H9 (cell line): ENCODE measurements at regions not wholly inside any gene's neighbourhood (a gene's known extent, or its start where the extent isn't known, plus 50 kb on each side); places are given as distances from the start of the nearest gene placed in this dataset.

Experiments
- DNase-seq: peaks from one replicate; pipeline ENCODE4 v3.0.0-alpha.2; 2017
- H2AFZ ChIP-seq: one replicate; pipeline ENCODE4 v1.6.1; 2013; ENCODE audit warnings: mild to moderate bottlenecking, low read length, control low read depth, moderate library complexity
- H2AK5ac ChIP-seq: 2 replicates; pipeline ENCODE4 v1.6.1; 2013; ENCODE audit warnings: low read length, control low read depth, mixed read lengths; ENCODE audit not compliant: insufficient read length
- H2BK120ac ChIP-seq: one replicate; pipeline ENCODE4 v1.6.1; 2013; ENCODE audit warnings: low read depth, mild to moderate bottlenecking, low read length, control low read depth, inconsistent platforms; ENCODE audit not compliant: poor library complexity, severe bottlenecking
- H2BK12ac ChIP-seq: 2 replicates; pipeline ENCODE4 v1.6.1; 2013; ENCODE audit warnings: low read length, control low read depth, mixed read lengths, low read depth; ENCODE audit not compliant: insufficient read length
- H2BK15ac ChIP-seq: 2 replicates; pipeline ENCODE4 v1.6.1; 2013; ENCODE audit warnings: low read depth, low read length, control low read depth
- H2BK20ac ChIP-seq: one replicate; pipeline ENCODE4 v1.6.1; 2013; ENCODE audit warnings: low read depth, mild to moderate bottlenecking, low read length, control low read depth, inconsistent platforms; ENCODE audit not compliant: poor library complexity, severe bottlenecking
- H2BK5ac ChIP-seq: 2 replicates; pipeline ENCODE4 v1.6.1; 2013; ENCODE audit warnings: low read length, control low read depth, mixed read lengths; ENCODE audit not compliant: insufficient read length
- H3K14ac ChIP-seq: 2 replicates; pipeline ENCODE4 v1.6.1; 2013; ENCODE audit warnings: low read length, control low read depth; ENCODE audit not compliant: insufficient read depth
- H3K18ac ChIP-seq: 2 replicates; pipeline ENCODE4 v1.6.1; 2013; ENCODE audit warnings: low read depth, mild to moderate bottlenecking, mixed read lengths, low read length, control low read depth; ENCODE audit not compliant: insufficient read length
- H3K23ac ChIP-seq: 2 replicates; pipeline ENCODE4 v1.6.1; 2013; ENCODE audit warnings: low read length, control low read depth, mixed read lengths, low read depth; ENCODE audit not compliant: insufficient read length
- H3K23me2 ChIP-seq: 2 replicates; pipeline ENCODE4 v1.6.1; 2013; ENCODE audit warnings: low read depth, mild to moderate bottlenecking, mixed read lengths, low read length, control low read depth; ENCODE audit not compliant: insufficient read length, poor library complexity, severe bottlenecking
- H3K27ac ChIP-seq: 2 replicates; pipeline ENCODE4 v1.5.1; 2013; ENCODE audit warnings: low read length, control low read depth, mixed read lengths, low read depth; ENCODE audit not compliant: insufficient read length
- H3K27me3 ChIP-seq: 2 replicates; pipeline ENCODE4 v1.6.1; 2013; ENCODE audit warnings: low read length, control low read depth, inconsistent platforms; ENCODE audit not compliant: insufficient read depth
- H3K4ac ChIP-seq: 2 replicates; pipeline ENCODE4 v1.6.1; 2013; ENCODE audit warnings: low read depth, mild to moderate bottlenecking, control low read depth, inconsistent platforms, low read length, moderate library complexity
- H3K4me1 ChIP-seq: 2 replicates; pipeline ENCODE4 v1.6.1; 2013; ENCODE audit warnings: low read length, control low read depth, inconsistent platforms; ENCODE audit not compliant: insufficient read depth
- H3K4me2 ChIP-seq: 2 replicates; pipeline ENCODE4 v1.6.1; 2013; ENCODE audit warnings: low read length, control low read depth, mixed read lengths; ENCODE audit not compliant: insufficient read length, insufficient read depth
- H3K56ac ChIP-seq: 2 replicates; pipeline ENCODE4 v1.6.1; 2013; ENCODE audit warnings: low read depth, mild to moderate bottlenecking, mixed read lengths, low read length, control low read depth; ENCODE audit not compliant: insufficient read length
- H3K79me1 ChIP-seq: 2 replicates; pipeline ENCODE4 v1.6.1; 2013; ENCODE audit warnings: low read depth, mild to moderate bottlenecking, moderate library complexity, low read length, control low read depth, inconsistent platforms; ENCODE audit not compliant: insufficient read depth, poor library complexity, severe bottlenecking
- H3K79me2 ChIP-seq: 2 replicates; pipeline ENCODE4 v1.6.1; 2013; ENCODE audit warnings: low read length, control low read depth, inconsistent platforms; ENCODE audit not compliant: insufficient read depth
- H3K9ac ChIP-seq: 2 replicates; pipeline ENCODE4 v1.6.1; 2013; ENCODE audit warnings: low read length, control low read depth, mixed read lengths; ENCODE audit not compliant: insufficient read length; ENCODE audit errors: extremely low read depth
- H3K9me3 ChIP-seq: one replicate; pipeline ENCODE4 v1.6.1; 2013; ENCODE audit warnings: low read depth, low read length, inconsistent platforms; ENCODE audit not compliant: control insufficient read depth
- H3T11ph ChIP-seq: one replicate; pipeline ENCODE4 v1.6.1; 2013; ENCODE audit warnings: mild to moderate bottlenecking, low read length, control low read depth, inconsistent platforms
- H4K20me1 ChIP-seq: one replicate; pipeline ENCODE4 v1.6.1; 2013; ENCODE audit not compliant: control insufficient read depth, insufficient read length, insufficient read depth
- H4K5ac ChIP-seq: 2 replicates; pipeline ENCODE4 v1.6.1; 2013; ENCODE audit warnings: low read depth, mild to moderate bottlenecking, mixed read lengths, low read length, control low read depth; ENCODE audit not compliant: insufficient read length
- H4K8ac ChIP-seq: replicated peaks from 2 replicates; pipeline ENCODE4 v1.6.1; 2013; ENCODE audit warnings: low read length, control low read depth, mixed read lengths, low read depth; ENCODE audit not compliant: insufficient read length
- H4K91ac ChIP-seq: 2 replicates; pipeline ENCODE4 v1.6.1; 2013; ENCODE audit warnings: low read depth, mild to moderate bottlenecking, moderate library complexity, mixed read lengths, low read length, control low read depth; ENCODE audit not compliant: insufficient read length
- H3K27ac Mint-ChIP-seq, 3 experiments: 2 replicates in 2 of 3; 3 replicates in 1 of 3; pipeline ENCODE4 v1.8.0; 2020 to 2021; ENCODE audit warnings: mixed read lengths in 3 of 3, mild to moderate bottlenecking in 1 of 3, moderate library complexity in 1 of 3
- H3K27me3 Mint-ChIP-seq: 2 replicates; pipeline ENCODE4 v1.8.0; 2021; ENCODE audit warnings: low read depth, mild to moderate bottlenecking, moderate library complexity, mixed read lengths
- H3K36me3 Mint-ChIP-seq, 3 experiments: 2 replicates in 2 of 3; 3 replicates in 1 of 3; pipeline ENCODE4 v1.8.0; 2020 to 2021; ENCODE audit warnings: low read depth in 3 of 3, mixed read lengths in 3 of 3; ENCODE audit not compliant: insufficient read depth in 1 of 3
- H3K4me1 Mint-ChIP-seq, 2 experiments: 2 replicates each; pipeline ENCODE4 v1.8.0; 2020; ENCODE audit warnings: mixed read lengths in 2 of 2
- H3K4me3 Mint-ChIP-seq, 2 experiments: 2 replicates in 1 of 2; 3 replicates in 1 of 2; pipeline ENCODE4 v1.8.0; 2020 to 2021; ENCODE audit warnings: mild to moderate bottlenecking in 2 of 2, mixed read lengths in 2 of 2, moderate library complexity in 1 of 2
- H3K9me3 Mint-ChIP-seq, 2 experiments: 2 replicates in 1 of 2; 3 replicates in 1 of 2; pipeline ENCODE4 v1.8.0; 2020; ENCODE audit warnings: mild to moderate bottlenecking in 2 of 2, mixed read lengths in 2 of 2, moderate library complexity in 1 of 2
- WGBS: extraction: QIAGEN DNeasy Blood & Tissue Kit; methylation state at CpG from one replicate; pipeline ENCODE4 v1.1.7; 2013; ENCODE audit warnings: missing lambda C conversion rate, low lambda C conversion rate, mixed read lengths; ENCODE audit not compliant: insufficient read length; ENCODE audit errors: extremely low coverage; 5-methylcytosine and 5-hydroxymethylcytosine counted together
- TF ChIP-seq, protein P1 (sequence below): fragments of 200-600 bp; sonication (generic); conservative IDR thresholded peaks from 3 replicates; pipeline ENCODE4 v1.8.0; 2021; ENCODE audit warnings: antibody characterized with exemption, mild to moderate bottlenecking

DNA sequence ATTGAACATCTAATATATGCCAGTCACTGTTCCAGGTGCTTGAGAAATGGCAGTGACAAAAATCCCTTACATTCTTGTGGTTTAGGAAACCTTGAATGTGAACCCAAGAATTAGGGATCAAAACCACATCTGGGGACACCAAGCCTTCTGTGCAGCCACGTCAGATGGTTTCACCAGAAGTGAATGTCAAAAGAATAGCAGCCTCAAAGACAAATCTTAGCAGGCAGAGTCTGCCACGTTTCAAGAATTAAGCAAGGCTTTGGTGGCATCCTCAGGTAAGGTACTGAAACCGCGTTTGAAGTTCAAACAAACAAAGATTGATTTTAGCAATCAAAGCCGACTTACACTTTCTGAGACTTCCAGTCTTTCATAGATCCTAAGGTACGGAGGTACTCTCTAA lies 225.5 kb upstream of the GNAI1 start:
- H2AFZ ChIP-seq = no peak overlapping the region
- no peak overlapping the region for H3K4me2 ChIP-seq
- DNase-seq = no peak
- H3K79me1 ChIP-seq = no peaks in the 10 kb centered on the region
- no peak overlapping the region for H2BK12ac ChIP-seq
- no peaks in the 10 kb centered on the region for H3K9me3 ChIP-seq
- H4K20me1 ChIP-seq = no peaks in the 10 kb centered on the region
- H4K5ac ChIP-seq = no peak overlapping the region
- H3K79me2 ChIP-seq = no peaks in the 10 kb centered on the region
- Mint-ChIP-seq H3K4me1 (no peaks in the 10 kb centered on the region), H3K4me3 (no peak overlapping the region), H3K27me3 (no peaks in the 10 kb centered on the region), H3K9me3 (peaks cover 2 to 6% of the 10 kb centered on the region in 2 experiments; a peak in 3 of 5 replicates), H3K36me3 (peaks cover 0 to 3% (median 0%) of the 10 kb centered on the region in 3 experiments; a peak in 1 of 7 replicates), H3K27ac (no peak overlapping the region)
- H2BK15ac ChIP-seq = no peak overlapping the region
- no peak overlapping the region for H4K91ac ChIP-seq
- H2AK5ac ChIP-seq = no peak overlapping the region
- H3K18ac ChIP-seq = no peak overlapping the region
- H2BK5ac ChIP-seq = no peak overlapping the region
- H3K4me1 ChIP-seq = no peaks in the 10 kb centered on the region
- H3K23me2 ChIP-seq = no peaks in the 10 kb centered on the region
- H3K4ac ChIP-seq = no peak overlapping the region
- H2BK20ac ChIP-seq = no peak overlapping the region
- H3K27me3 ChIP-seq = no peaks in the 10 kb centered on the region
- no peak overlapping the region for H3K27ac ChIP-seq
- no CpG with 5 or more reads among the region's 6 CpGs for WGBS
- H2BK120ac ChIP-seq = no peak overlapping the region
- H3K23ac ChIP-seq = no peak overlapping the region
- no peak overlapping the region for H3K14ac ChIP-seq
- TF ChIP-seq, protein P1, sequence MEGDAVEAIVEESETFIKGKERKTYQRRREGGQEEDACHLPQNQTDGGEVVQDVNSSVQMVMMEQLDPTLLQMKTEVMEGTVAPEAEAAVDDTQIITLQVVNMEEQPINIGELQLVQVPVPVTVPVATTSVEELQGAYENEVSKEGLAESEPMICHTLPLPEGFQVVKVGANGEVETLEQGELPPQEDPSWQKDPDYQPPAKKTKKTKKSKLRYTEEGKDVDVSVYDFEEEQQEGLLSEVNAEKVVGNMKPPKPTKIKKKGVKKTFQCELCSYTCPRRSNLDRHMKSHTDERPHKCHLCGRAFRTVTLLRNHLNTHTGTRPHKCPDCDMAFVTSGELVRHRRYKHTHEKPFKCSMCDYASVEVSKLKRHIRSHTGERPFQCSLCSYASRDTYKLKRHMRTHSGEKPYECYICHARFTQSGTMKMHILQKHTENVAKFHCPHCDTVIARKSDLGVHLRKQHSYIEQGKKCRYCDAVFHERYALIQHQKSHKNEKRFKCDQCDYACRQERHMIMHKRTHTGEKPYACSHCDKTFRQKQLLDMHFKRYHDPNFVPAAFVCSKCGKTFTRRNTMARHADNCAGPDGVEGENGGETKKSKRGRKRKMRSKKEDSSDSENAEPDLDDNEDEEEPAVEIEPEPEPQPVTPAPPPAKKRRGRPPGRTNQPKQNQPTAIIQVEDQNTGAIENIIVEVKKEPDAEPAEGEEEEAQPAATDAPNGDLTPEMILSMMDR = no peak
- no peak overlapping the region for H4K8ac ChIP-seq
- H3K56ac ChIP-seq = no peak overlapping the region
- H3T11ph ChIP-seq = no peak overlapping the region
- no peak overlapping the region for H3K9ac ChIP-seq
